ENCODE measurements at regions not wholly inside any gene's neighbourhood (a gene's known extent, or its start where the extent isn't known, plus 50 kb on each side); places are given as distances from the start of the nearest gene placed in this dataset.

- DNase-seq (ENCODE audit: low read depth, low spot score) = peak; percentile 54
Observed at GRCh38 chr18:45521777-45522176, 93.5 kb upstream of the SLC14A2 start.

GRCh38 chr18:45522371-45522770 lies 92.9 kb upstream of the SLC14A2 start:
- peak; percentile 85 for DNase-seq (ENCODE audit: low read depth, low spot score)

GRCh38 chr18:45525301-45525700 lies 90.0 kb upstream of the SLC14A2 start:
- DNase-seq (ENCODE audit: low read depth, low spot score) = no peak

GRCh38 chr18:45526114-45526841 lies 89.0 kb upstream of the SLC14A2 start:
- peak; percentile 60 for DNase-seq (ENCODE audit: low read depth, low spot score)

GRCh38 chr18:45527891-45528290 lies 87.4 kb upstream of the SLC14A2 start:
- DNase-seq (ENCODE audit: low read depth, low spot score) = no peak

GRCh38 chr18:45528712-45529336 lies 86.5 kb upstream of the SLC14A2 start:
- no peak for DNase-seq (ENCODE audit: low read depth, low spot score)

GRCh38 chr18:45538444-45538843 lies 76.8 kb upstream of the SLC14A2 start:
- no peak for DNase-seq (ENCODE audit: low read depth, low spot score)

- DNase-seq (ENCODE audit: low read depth, low spot score) = no peak
Observed at GRCh38 chr18:45539491-45539891, 75.8 kb upstream of the SLC14A2 start.

- no peak for DNase-seq (ENCODE audit: low read depth, low spot score)
Observed at GRCh38 chr18:45540125-45540524, 75.2 kb upstream of the SLC14A2 start.

GRCh38 chr18:45541421-45541820 lies 73.9 kb upstream of the SLC14A2 start:
- no peak for DNase-seq (ENCODE audit: low read depth, low spot score)

GRCh38 chr18:45542043-45542442 lies 73.2 kb upstream of the SLC14A2 start:
- no peak for DNase-seq (ENCODE audit: low read depth, low spot score)

GRCh38 chr18:45547910-45548309 lies 67.4 kb upstream of the SLC14A2 start:
- DNase-seq (ENCODE audit: low read depth, low spot score) = no peak

- no peak for DNase-seq (ENCODE audit: low read depth, low spot score)
Observed at GRCh38 chr18:45548614-45549013, 66.7 kb upstream of the SLC14A2 start.

GRCh38 chr18:45549290-45549689 lies 66.0 kb upstream of the SLC14A2 start:
- DNase-seq (ENCODE audit: low read depth, low spot score) = no peak

GRCh38 chr18:45551142-45551815 lies 64.0 kb upstream of the SLC14A2 start:
- no peak for DNase-seq (ENCODE audit: low read depth, low spot score)

GRCh38 chr18:45553723-45554388 lies 61.4 kb upstream of the SLC14A2 start:
- no peak for DNase-seq (ENCODE audit: low read depth, low spot score)

- DNase-seq (ENCODE audit: low read depth, low spot score) = no peak
Observed at GRCh38 chr18:45554389-45554737, 60.9 kb upstream of the SLC14A2 start.

GRCh38 chr18:45556222-45556621 lies 59.1 kb upstream of the SLC14A2 start:
- no peak for DNase-seq (ENCODE audit: low read depth, low spot score)

GRCh38 chr18:45557287-45557686 lies 58.0 kb upstream of the SLC14A2 start:
- DNase-seq (ENCODE audit: low read depth, low spot score) = no peak

- DNase-seq (ENCODE audit: low read depth, low spot score) = no peak
Observed at GRCh38 chr18:45557779-45558178, 57.5 kb upstream of the SLC14A2 start.

- DNase-seq (ENCODE audit: low read depth, low spot score) = no peak
Observed at GRCh38 chr18:45559258-45559657, 56.0 kb upstream of the SLC14A2 start.

GRCh38 chr18:45560870-45561269 lies 54.4 kb upstream of the SLC14A2 start:
- no peak for DNase-seq (ENCODE audit: low read depth, low spot score)
